COLO668 (cell line): ENCODE measurements at regions not wholly inside any gene's neighbourhood (a gene's known extent, or its start where the extent isn't known, plus 50 kb on each side); places are given as distances from the start of the nearest gene placed in this dataset.

Source experiments
- DNase-seq: peaks from one replicate; lab custom pipeline; 2025; ENCODE audit not compliant: unreplicated experiment; lab: John Stamatoyannopoulos, UW

- DNase-seq: no peak
Measured at GRCh38 chr16:17520561-17520960, 49.8 kb upstream of the XYLT1 start.
